ENCODE measurements at regions not wholly inside any gene's neighbourhood (a gene's known extent, or its start where the extent isn't known, plus 50 kb on each side); places are given as distances from the start of the nearest gene placed in this dataset.
A peak's percentile ranks its signal among the peaks of the same experiment; 100 is the strongest.

GRCh38 chr1:62381831-62382657 is 54.8 kb upstream of the USP1 start:
- no peaks in the 10 kb centered on the region for H3K36me3 ChIP-seq
- H3K4me1 ChIP-seq = no peaks in the 10 kb centered on the region
- H3K9me3 ChIP-seq = no peaks in the 10 kb centered on the region
- no peak overlapping the region for H3K4me3 ChIP-seq
- intact Hi-C loops (cut with DNase I; ENCODE audit: low total_unique reads) = no loop called here
- H3K27me3 ChIP-seq = no peaks in the 10 kb centered on the region
- no peak overlapping the region for H3K27ac ChIP-seq
- no peak for TF ChIP-seq POLR2AphosphoS5 (IDR thresholded peaks at IDR 0.05)
- no peak for TF ChIP-seq POLR2A (IDR thresholded peaks at IDR 0.05)
- no peak for TF ChIP-seq CTCF (IDR thresholded peaks at IDR 0.05)
- DNase-seq (ENCODE audit: low spot score in 2 of 2) = no peak

DNA sequence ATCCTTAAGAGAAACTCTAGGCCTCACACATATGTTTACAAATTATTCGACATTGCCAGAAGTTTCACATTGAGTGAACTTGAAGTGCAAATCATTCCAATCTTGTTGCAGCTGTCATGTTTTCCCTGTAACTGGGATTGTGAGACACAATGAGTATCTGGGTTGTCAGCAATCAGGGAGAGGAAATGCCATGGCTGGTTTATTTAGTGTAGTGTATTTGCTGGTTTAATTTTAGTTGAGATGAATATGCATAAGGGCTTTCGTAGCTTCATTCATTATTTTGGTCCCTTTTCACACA is 54.2 kb upstream of the USP1 start:
- intact Hi-C loops (cut with DNase I; ENCODE audit: low total_unique reads) = no loop called here
- DNase-seq (ENCODE audit: low spot score in 2 of 2) = no peak
- Histone ChIP-seq H3K9me3 (no peaks in the 10 kb centered on the region), H3K27me3 (no peaks in the 10 kb centered on the region), H3K27ac (no peak overlapping the region), H3K4me1 (no peaks in the 10 kb centered on the region), H3K36me3 (no peaks in the 10 kb centered on the region), H3K4me3 (no peak overlapping the region)
- TF ChIP-seq POLR2AphosphoS5 (IDR thresholded peaks at IDR 0.05) (no peak), POLR2A (IDR thresholded peaks at IDR 0.05) (no peak), CTCF (IDR thresholded peaks at IDR 0.05) (no peak)

DNA sequence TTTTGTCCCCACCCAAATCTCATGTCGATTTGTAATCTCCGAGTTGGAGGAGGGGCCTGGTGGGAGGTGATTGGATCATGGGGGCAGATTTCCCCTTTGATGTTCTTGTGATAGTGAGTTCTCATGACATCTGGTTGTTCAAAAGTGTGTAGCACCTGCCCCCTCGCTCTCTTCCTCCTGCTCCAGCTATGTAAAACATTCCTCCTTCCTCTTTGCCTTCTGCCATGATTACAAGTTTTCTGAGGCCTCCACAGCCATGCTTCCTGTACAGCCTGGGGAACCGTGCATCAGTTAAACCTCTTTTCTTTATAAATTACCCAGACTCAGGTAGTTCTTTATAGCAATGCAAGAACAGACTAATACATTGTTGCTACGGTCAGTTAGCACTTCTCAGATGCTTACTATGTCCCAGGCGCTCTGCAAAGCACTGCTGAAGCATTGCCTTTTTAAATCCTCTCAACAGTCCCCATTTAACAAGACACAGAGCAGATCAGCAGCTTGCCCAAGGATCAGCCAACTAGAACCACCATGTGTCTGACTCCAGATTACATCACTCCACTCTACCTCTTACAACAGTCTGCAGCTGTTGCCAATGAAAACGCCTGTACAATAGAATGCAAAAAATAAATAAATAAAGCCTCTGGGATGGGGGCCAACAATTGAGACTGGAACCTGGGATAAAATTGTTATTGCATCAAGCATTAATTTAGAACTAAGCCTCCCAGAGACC is 52.4 kb upstream of the USP1 start:
- Histone ChIP-seq H3K36me3 (no peaks in the 10 kb centered on the region), H3K4me1 (no peaks in the 10 kb centered on the region), H3K9me3 (no peaks in the 10 kb centered on the region), H3K27ac (no peak overlapping the region), H3K27me3 (no peaks in the 10 kb centered on the region), H3K4me3 (no peak overlapping the region)
- DNase-seq (ENCODE audit: low spot score in 2 of 2) = peak in 1 of 2 donors; percentile 36
- intact Hi-C loops (cut with DNase I; ENCODE audit: low total_unique reads) = no loop called here
- TF ChIP-seq CTCF (IDR thresholded peaks at IDR 0.05) (no peak), POLR2A (IDR thresholded peaks at IDR 0.05) (no peak), POLR2AphosphoS5 (IDR thresholded peaks at IDR 0.05) (no peak)

DNA sequence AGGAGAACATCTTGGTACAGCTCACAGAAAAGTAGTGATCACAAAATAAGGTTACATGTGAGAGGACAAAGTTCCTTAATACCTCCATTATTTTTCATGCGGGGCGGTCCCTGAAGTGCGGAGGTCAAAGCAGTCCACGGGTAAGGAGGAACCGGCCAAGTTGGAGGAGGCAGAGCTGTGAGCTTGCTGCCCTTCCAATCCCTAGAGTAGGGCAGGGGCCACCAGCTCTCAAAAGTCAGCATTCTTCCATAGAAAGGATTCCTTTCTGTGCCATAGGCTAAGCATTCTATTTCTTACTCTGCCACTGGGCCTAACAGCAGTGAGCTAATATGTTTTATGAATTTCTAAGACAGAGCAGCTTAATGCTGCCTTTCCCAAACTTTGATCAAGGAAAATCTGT is 50.9 kb upstream of the USP1 start:
- H3K4me1 ChIP-seq = no peaks in the 10 kb centered on the region
- no peak for DNase-seq (ENCODE audit: low spot score in 2 of 2)
- intact Hi-C loops (cut with DNase I; ENCODE audit: low total_unique reads) = no loop called here

More for the DNA sequence above, 50.9 kb upstream of the USP1 start:
- no peaks in the 10 kb centered on the region for H3K36me3 ChIP-seq
- H3K27ac ChIP-seq = no peak overlapping the region
- H3K27me3 ChIP-seq = no peaks in the 10 kb centered on the region
- TF ChIP-seq POLR2AphosphoS5 (IDR thresholded peaks at IDR 0.05) = no peak
- TF ChIP-seq POLR2A (IDR thresholded peaks at IDR 0.05) = no peak
- no peak for TF ChIP-seq CTCF (IDR thresholded peaks at IDR 0.05)
- H3K9me3 ChIP-seq = no peaks in the 10 kb centered on the region
- H3K4me3 ChIP-seq = no peak overlapping the region
